CD14-positive monocyte (primary cell): ENCODE measurements at regions not wholly inside any gene's neighbourhood (a gene's known extent, or its start where the extent isn't known, plus 50 kb on each side); places are given as distances from the start of the nearest gene placed in this dataset.

Experiments
- DNase-seq, 3 donors: peaks; one replicate each; pipeline ENCODE4 v3.0.0-alpha.2; 2011 to 2022
- H2AFZ ChIP-seq: 2 replicates; pipeline ENCODE4 v1.6.0; 2012; ENCODE audit warnings: mild to moderate bottlenecking, low read depth, low read length, inconsistent platforms; ENCODE audit not compliant: insufficient read depth, poor library complexity, severe bottlenecking
- H3K27ac ChIP-seq, 2 donors: 1 replicate in 1 of 2; 2 replicates in 1 of 2; pipeline ENCODE4 v1.5.1; 2012 to 2013; ENCODE audit warnings: low read length in 2 of 2, control low read depth in 1 of 2, inconsistent platforms in 1 of 2, low read depth in 1 of 2, mild to moderate bottlenecking in 1 of 2
- H3K27me3 ChIP-seq, 2 donors: one replicate each; pipeline versions ENCODE4 v1.6.0 to v1.6.1; 2011 to 2013; ENCODE audit warnings: low read length in 2 of 2; ENCODE audit not compliant: control insufficient read depth in 2 of 2, insufficient read depth in 2 of 2
- H3K36me3 ChIP-seq, 2 donors: replicated peaks in 1 of 2; 1 replicate in 1 of 2; 2 replicates in 1 of 2; pipeline versions ENCODE4 v1.5.1 to v1.6.1; 2012 to 2013; ENCODE audit warnings: low read length in 2 of 2, control low read depth in 1 of 2, inconsistent platforms in 1 of 2, mild to moderate bottlenecking in 1 of 2; ENCODE audit not compliant: insufficient read depth in 2 of 2, control insufficient read depth in 1 of 2
- H3K4me1 ChIP-seq, 2 donors: 1 replicate in 1 of 2; 2 replicates in 1 of 2; pipeline versions ENCODE4 v1.5.1 to v1.6.1; 2012 to 2013; ENCODE audit warnings: low read length in 2 of 2, control low read depth in 1 of 2, inconsistent platforms in 1 of 2, mild to moderate bottlenecking in 1 of 2, moderate library complexity in 1 of 2; ENCODE audit not compliant: insufficient read depth in 2 of 2, control insufficient read depth in 1 of 2
- H3K4me2 ChIP-seq: replicated peaks from 2 replicates; pipeline ENCODE3; 2012; ENCODE audit warnings: low read length, moderate library complexity, mild to moderate bottlenecking; ENCODE audit not compliant: poor library complexity, severe bottlenecking; ENCODE audit errors: extremely low read depth
- H3K4me3 ChIP-seq, 3 experiments: fragments of 200-600 bp in 1 of 3; sonication (generic) in 1 of 3; replicated peaks in 1 of 3; 1 replicate in 2 of 3; 2 replicates in 1 of 3; pipeline ENCODE4 v1.5.1; 2011 to 2013; ENCODE audit warnings: low read length in 3 of 3, mild to moderate bottlenecking in 3 of 3, control low read depth in 2 of 3, low read depth in 2 of 3, inconsistent platforms in 1 of 3, moderate library complexity in 1 of 3
- H3K79me2 ChIP-seq: 2 replicates; pipeline ENCODE4 v1.6.0; 2012; ENCODE audit warnings: mild to moderate bottlenecking, control low read depth, inconsistent platforms, low read length, moderate library complexity; ENCODE audit not compliant: insufficient read depth
- H3K9ac ChIP-seq: 2 replicates; pipeline ENCODE4 v1.6.0; 2017; ENCODE audit warnings: low read length, mild to moderate bottlenecking; ENCODE audit not compliant: insufficient read depth, poor library complexity, severe bottlenecking
- H3K9me3 ChIP-seq, 2 donors: replicated peaks in 1 of 2; 1 replicate in 1 of 2; 2 replicates in 1 of 2; pipeline versions ENCODE4 v1.5.1 to v1.6.1; 2012 to 2013; ENCODE audit warnings: low read length in 2 of 2, control low read depth in 1 of 2; ENCODE audit not compliant: control insufficient read depth in 1 of 2, insufficient read depth in 1 of 2
- H4K20me1 ChIP-seq: 2 replicates; pipeline ENCODE4 v1.6.0; 2012; ENCODE audit warnings: mild to moderate bottlenecking, low read length, control low read depth, moderate library complexity; ENCODE audit not compliant: insufficient read depth
- H3K27ac Mint-ChIP-seq, 7 donors: one replicate each; pipeline ENCODE4 v1.8.0; 2020; ENCODE audit warnings: mild to moderate bottlenecking in 7 of 7, mixed read lengths in 7 of 7, moderate library complexity in 6 of 7, inconsistent platforms in 2 of 7
- H3K27me3 Mint-ChIP-seq, 3 donors: one replicate each; pipeline ENCODE4 v1.8.0; 2021 to 2022; ENCODE audit warnings: low read depth in 3 of 3, mild to moderate bottlenecking in 3 of 3, mixed read lengths in 3 of 3, moderate library complexity in 3 of 3, inconsistent platforms in 1 of 3
- H3K36me3 Mint-ChIP-seq, 2 donors: one replicate each; pipeline ENCODE4 v1.8.0; 2020; ENCODE audit warnings: mixed read lengths in 2 of 2, inconsistent platforms in 1 of 2, mild to moderate bottlenecking in 1 of 2
- H3K4me1 Mint-ChIP-seq: one replicate; pipeline ENCODE4 v1.8.0; 2020; ENCODE audit warnings: mild to moderate bottlenecking, mixed read lengths
- H3K4me3 Mint-ChIP-seq, 2 donors: one replicate each; pipeline ENCODE4 v1.8.0; 2020; ENCODE audit warnings: mild to moderate bottlenecking in 2 of 2, mixed read lengths in 2 of 2, moderate library complexity in 1 of 2
- H3K9me3 Mint-ChIP-seq, 7 donors: one replicate each; pipeline ENCODE4 v1.8.0; 2020 to 2022; ENCODE audit warnings: mixed read lengths in 7 of 7, mild to moderate bottlenecking in 6 of 7, moderate library complexity in 6 of 7, inconsistent platforms in 2 of 7
- CTCF ChIP-seq: fragments of 200-600 bp; IDR thresholded peaks from one replicate; pipeline ENCODE4 v1.8.0; 2022; ENCODE audit warnings: antibody characterized with exemption, mild to moderate bottlenecking
- WGBS: methylation state at CpG from one replicate; pipeline ENCODE4 v1.1.5; 2013; ENCODE audit warnings: missing lambda C conversion rate; ENCODE audit not compliant: insufficient coverage; 5-methylcytosine and 5-hydroxymethylcytosine counted together
- intact Hi-C, 2 donors: fragments of 100-400 bp; cut with micrococcal nuclease; formaldehyde crosslinking; loops; one replicate each; pipeline versions ENCODE4 v1.15.0 to v1.15.1; 2023

GRCh38 chr10:79013406-79013987, 55.3 kb upstream of the ZMIZ1 start:
- no peak overlapping the region for H3K9ac ChIP-seq
- H3K4me2 ChIP-seq = no peak overlapping the region
- no peaks in the 10 kb centered on the region for H3K27me3 ChIP-seq
- H3K79me2 ChIP-seq = no peaks in the 10 kb centered on the region
- H3K4me1 Mint-ChIP-seq = no peaks in the 10 kb centered on the region
- no peak for TF ChIP-seq CTCF
- no peaks in the 10 kb centered on the region for H3K4me1 ChIP-seq
- no peaks in the 10 kb centered on the region for H3K36me3 ChIP-seq
- peaks cover 4 to 6% (median 4%) of the 10 kb centered on the region in 3 donors for H3K27me3 Mint-ChIP-seq
- intact Hi-C loops = no loop called here
- peak overlapping the region in 2 of 7 donors; percentile 4 to 36 for H3K27ac Mint-ChIP-seq
- H3K36me3 Mint-ChIP-seq = no peaks in the 10 kb centered on the region
- H3K4me3 Mint-ChIP-seq = no peak overlapping the region
- H3K9me3 Mint-ChIP-seq = peaks cover 6 to 10% (median 8%) of the 10 kb centered on the region in 7 donors
- 91% methylated on average over 6 of the region's 12 CpGs for WGBS
- DNase-seq = no peak
- peaks cover 8 to 12% of the 10 kb centered on the region in 2 donors for H3K9me3 ChIP-seq
- H2AFZ ChIP-seq = no peak overlapping the region
- H3K27ac ChIP-seq = no peak overlapping the region
- H4K20me1 ChIP-seq = no peaks in the 10 kb centered on the region
- no peak overlapping the region for H3K4me3 ChIP-seq

GRCh38 chr10:79014796-79015195, 54.0 kb upstream of the ZMIZ1 start:
- Mint-ChIP-seq H3K27me3 (peaks cover 3 to 4% (median 4%) of the 10 kb centered on the region in 3 donors), H3K9me3 (peaks cover 6 to 10% (median 8%) of the 10 kb centered on the region in 7 donors), H3K4me3 (no peak overlapping the region), H3K4me1 (no peaks in the 10 kb centered on the region), H3K27ac (no peak overlapping the region), H3K36me3 (no peaks in the 10 kb centered on the region)
- Histone ChIP-seq H3K4me3 (no peak overlapping the region), H4K20me1 (no peaks in the 10 kb centered on the region), H2AFZ (no peak overlapping the region), H3K4me1 (no peaks in the 10 kb centered on the region), H3K9me3 (peaks cover 8 to 12% of the 10 kb centered on the region in 2 donors), H3K27ac (no peak overlapping the region), H3K9ac (no peak overlapping the region), H3K4me2 (no peak overlapping the region), H3K27me3 (no peaks in the 10 kb centered on the region), H3K36me3 (no peaks in the 10 kb centered on the region), H3K79me2 (no peaks in the 10 kb centered on the region)
- no peak for DNase-seq
- 88% methylated on average over 1 of the region's 1 CpG for WGBS
- intact Hi-C loops = no loop called here
- no peak for TF ChIP-seq CTCF
